ENCODE measurements at regions not wholly inside any gene's neighbourhood (a gene's known extent, or its start where the extent isn't known, plus 50 kb on each side); places are given as distances from the start of the nearest gene placed in this dataset.
"Not testable (repeated sequence)": the region's sequence is repeated elsewhere in the genome, so short reads cannot be mapped to it uniquely, and the experiment has no call there.

- no peak for DNase-seq (ENCODE audit: extremely low spot score, unreplicated experiment)
- Mint-ChIP-seq H3K9me3 (ENCODE audit: unreplicated experiment) (peaks cover 7% of the 10 kb centered on the region), H3K27me3 (ENCODE audit: unreplicated experiment) (no peaks in the 10 kb centered on the region), H3K36me3 (ENCODE audit: unreplicated experiment) (no peaks in the 10 kb centered on the region), H3K4me3 (ENCODE audit: unreplicated experiment) (no peak overlapping the region), H3K4me1 (ENCODE audit: unreplicated experiment) (no peaks in the 10 kb centered on the region), H3K27ac (ENCODE audit: unreplicated experiment) (no peak overlapping the region)
- TF ChIP-seq CTCF (IDR thresholded peaks at IDR 0.05) = no peak
These were observed 338.7 kb downstream of the ABCC12 start for GRCh38 chr16:47817048-47817447.

DNA sequence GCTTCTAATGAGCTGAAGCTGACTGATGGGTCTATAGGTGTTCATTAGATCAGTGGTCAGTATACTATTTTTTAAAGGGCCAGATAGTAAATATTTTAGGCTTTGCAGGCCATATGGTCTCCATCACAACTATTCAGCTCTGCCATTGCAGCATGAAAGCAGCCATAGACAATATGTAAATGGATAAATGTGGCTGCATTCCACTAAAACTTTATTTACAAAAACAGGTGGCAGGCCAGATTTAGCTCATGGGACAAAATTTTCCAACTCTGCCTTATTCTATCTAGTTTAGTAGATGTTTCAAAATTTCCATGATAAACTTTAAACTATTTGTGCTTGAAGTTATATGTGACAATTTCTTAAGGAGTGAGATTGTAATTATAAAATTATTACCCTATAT, 339.3 kb downstream of the ABCC12 start:
- Mint-ChIP-seq H3K27me3 (ENCODE audit: unreplicated experiment) (no peaks in the 10 kb centered on the region), H3K4me1 (ENCODE audit: unreplicated experiment) (no peaks in the 10 kb centered on the region), H3K27ac (ENCODE audit: unreplicated experiment) (no peak overlapping the region), H3K36me3 (ENCODE audit: unreplicated experiment) (no peaks in the 10 kb centered on the region), H3K4me3 (ENCODE audit: unreplicated experiment) (no peak overlapping the region), H3K9me3 (ENCODE audit: unreplicated experiment) (peaks cover 7% of the 10 kb centered on the region)
- no peak for TF ChIP-seq CTCF (IDR thresholded peaks at IDR 0.05)
- no peak for DNase-seq (ENCODE audit: extremely low spot score, unreplicated experiment)

DNA sequence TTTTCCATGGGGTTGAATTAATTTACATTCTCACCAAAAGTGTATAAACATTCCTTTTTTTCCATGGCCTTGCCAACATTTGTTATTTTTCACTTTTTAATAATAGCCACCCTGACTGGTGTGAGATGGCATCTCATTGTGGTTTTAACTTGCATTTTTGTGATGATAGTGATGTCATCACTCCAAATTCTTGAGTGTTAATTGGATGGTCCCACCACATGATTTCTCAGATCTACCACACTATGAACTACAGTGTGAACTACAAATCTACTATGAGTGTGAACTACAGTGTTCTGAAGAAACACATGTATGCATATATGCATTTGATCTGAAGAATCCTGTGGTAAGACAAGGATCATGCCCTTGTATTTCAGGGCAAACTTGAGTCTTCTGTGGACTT, 340.1 kb downstream of the ABCC12 start:
- H3K4me3 Mint-ChIP-seq (ENCODE audit: unreplicated experiment) = no peak overlapping the region
- no peaks in the 10 kb centered on the region for H3K27me3 Mint-ChIP-seq (ENCODE audit: unreplicated experiment)
- no peak for TF ChIP-seq CTCF (IDR thresholded peaks at IDR 0.05)
- no peak for DNase-seq (ENCODE audit: extremely low spot score, unreplicated experiment)
- peaks cover 7% of the 10 kb centered on the region for H3K9me3 Mint-ChIP-seq (ENCODE audit: unreplicated experiment)
- no peaks in the 10 kb centered on the region for H3K36me3 Mint-ChIP-seq (ENCODE audit: unreplicated experiment)
- no peak overlapping the region for H3K27ac Mint-ChIP-seq (ENCODE audit: unreplicated experiment)
- no peaks in the 10 kb centered on the region for H3K4me1 Mint-ChIP-seq (ENCODE audit: unreplicated experiment)

DNA sequence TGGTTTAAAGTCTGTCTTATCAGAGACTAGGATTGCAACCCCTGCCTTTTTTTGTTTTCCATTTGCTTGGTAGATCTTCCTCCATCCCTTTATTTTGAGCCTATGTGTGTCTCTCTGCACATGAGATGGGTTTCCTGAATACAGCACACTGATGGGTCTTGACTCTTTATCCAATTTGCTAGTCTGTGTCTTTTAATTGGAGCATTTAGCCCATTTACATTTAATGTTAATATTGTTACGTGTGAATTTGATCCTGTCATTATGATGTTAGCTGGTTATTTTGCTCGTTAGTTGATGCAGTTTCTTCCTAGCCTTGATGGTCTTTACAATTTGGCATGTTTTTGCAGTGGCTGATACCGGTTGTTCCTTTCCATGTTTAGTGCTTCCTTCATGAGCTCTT, 344.0 kb downstream of the ABCC12 start:
- not testable (repeated sequence) for H3K27me3 Mint-ChIP-seq (ENCODE audit: unreplicated experiment); H3K4me3 Mint-ChIP-seq (ENCODE audit: unreplicated experiment); DNase-seq (ENCODE audit: extremely low spot score, unreplicated experiment); H3K27ac Mint-ChIP-seq (ENCODE audit: unreplicated experiment); H3K4me1 Mint-ChIP-seq (ENCODE audit: unreplicated experiment); H3K36me3 Mint-ChIP-seq (ENCODE audit: unreplicated experiment); H3K9me3 Mint-ChIP-seq (ENCODE audit: unreplicated experiment)

DNA sequence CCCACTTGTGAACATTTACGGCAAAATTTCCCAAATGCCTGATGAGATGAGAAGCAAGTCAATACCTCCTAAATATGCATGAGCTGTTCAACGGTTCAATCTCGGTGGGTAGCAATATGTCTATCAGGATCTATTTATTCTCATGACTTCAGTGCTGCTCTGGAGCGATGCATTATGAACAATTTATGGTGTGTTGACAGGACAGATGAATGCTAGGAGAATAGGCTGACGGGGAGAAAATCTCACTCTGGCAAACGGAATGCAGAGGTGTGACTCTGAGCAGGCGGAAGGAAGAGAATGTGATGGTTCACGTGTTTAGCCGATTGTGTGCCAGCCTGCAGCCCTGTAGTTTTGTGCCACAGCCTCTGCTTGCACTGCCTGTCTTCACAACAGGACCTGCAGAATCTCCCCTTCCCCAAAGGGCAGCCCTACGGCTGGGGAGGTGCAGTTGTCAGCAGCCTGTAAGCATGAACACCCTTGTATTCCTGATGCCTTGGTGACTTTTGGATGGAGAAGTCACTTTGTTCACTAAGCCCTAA, 345.2 kb downstream of the PHKB start:
- Mint-ChIP-seq H3K9me3 (ENCODE audit: unreplicated experiment) (no peaks in the 10 kb centered on the region), H3K4me1 (ENCODE audit: unreplicated experiment) (no peaks in the 10 kb centered on the region), H3K36me3 (ENCODE audit: unreplicated experiment) (no peaks in the 10 kb centered on the region), H3K27ac (ENCODE audit: unreplicated experiment) (no peak overlapping the region), H3K4me3 (ENCODE audit: unreplicated experiment) (no peak overlapping the region), H3K27me3 (ENCODE audit: unreplicated experiment) (no peaks in the 10 kb centered on the region)
- TF ChIP-seq CTCF (IDR thresholded peaks at IDR 0.05) = no peak
- no peak for DNase-seq (ENCODE audit: extremely low spot score, unreplicated experiment)

DNA sequence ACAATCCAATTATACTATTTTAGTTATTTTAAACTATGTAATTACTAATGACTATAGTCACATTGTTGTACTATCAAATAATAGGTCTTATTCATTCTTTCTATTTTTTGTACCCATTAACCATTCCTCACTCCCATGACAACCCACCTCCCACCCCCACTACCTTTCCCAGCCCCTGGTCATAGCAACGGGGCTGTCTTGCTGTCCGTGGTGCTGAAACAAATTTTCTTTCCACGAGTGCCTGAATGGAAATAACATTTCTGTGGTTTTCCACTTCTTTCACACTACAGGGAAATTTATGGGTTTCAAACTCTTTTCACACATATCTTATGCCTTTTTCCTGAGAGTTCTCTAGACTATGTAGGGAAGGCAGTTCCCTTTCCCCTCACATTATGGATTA, 326.6 kb downstream of the PHKB start:
- peaks cover 25% of the 10 kb centered on the region for H3K9me3 Mint-ChIP-seq (ENCODE audit: unreplicated experiment)
- DNase-seq (ENCODE audit: extremely low spot score, unreplicated experiment) = no peak
- H3K27me3 Mint-ChIP-seq (ENCODE audit: unreplicated experiment) = peaks cover 13% of the 10 kb centered on the region
- TF ChIP-seq CTCF (IDR thresholded peaks at IDR 0.05) = no peak
- H3K36me3 Mint-ChIP-seq (ENCODE audit: unreplicated experiment) = no peaks in the 10 kb centered on the region
- no peaks in the 10 kb centered on the region for H3K4me1 Mint-ChIP-seq (ENCODE audit: unreplicated experiment)
- no peak overlapping the region for H3K27ac Mint-ChIP-seq (ENCODE audit: unreplicated experiment)
- H3K4me3 Mint-ChIP-seq (ENCODE audit: unreplicated experiment) = no peak overlapping the region
